Trophoblast cell (in vitro differentiated cells and primary cell): ENCODE measurements at regions not wholly inside any gene's neighbourhood (a gene's known extent, or its start where the extent isn't known, plus 50 kb on each side); places are given as distances from the start of the nearest gene placed in this dataset.
"Not testable (repeated sequence)": the region's sequence is repeated elsewhere in the genome, so short reads cannot be mapped to it uniquely, and the experiment has no call there.

ENCODE experiments used
- DNase-seq, 2 donors: peaks; one replicate each; pipeline ENCODE4 v3.0.0-alpha.2; 2016
- H2AFZ ChIP-seq: 2 replicates; pipeline ENCODE4 v1.6.1; 2013; ENCODE audit warnings: low read length, moderate library complexity, mild to moderate bottlenecking; ENCODE audit not compliant: insufficient read depth, poor library complexity
- H2AK5ac ChIP-seq: 2 replicates; pipeline ENCODE4 v1.6.1; 2013; ENCODE audit warnings: mild to moderate bottlenecking, low read length
- H2BK120ac ChIP-seq: 2 replicates; pipeline ENCODE4 v1.6.1; 2013; ENCODE audit warnings: low read length, mild to moderate bottlenecking, moderate library complexity; ENCODE audit not compliant: insufficient read depth, poor library complexity
- H2BK12ac ChIP-seq: 2 replicates; pipeline ENCODE4 v1.6.1; 2013; ENCODE audit warnings: mild to moderate bottlenecking, low read length, moderate library complexity
- H2BK5ac ChIP-seq: 2 replicates; pipeline ENCODE4 v1.6.1; 2013; ENCODE audit warnings: low read length, low read depth, moderate library complexity, mild to moderate bottlenecking; ENCODE audit not compliant: poor library complexity
- H3K14ac ChIP-seq: 2 replicates; pipeline ENCODE4 v1.6.1; 2013; ENCODE audit warnings: mild to moderate bottlenecking, low read length
- H3K18ac ChIP-seq: 2 replicates; pipeline ENCODE4 v1.6.1; 2013; ENCODE audit warnings: mild to moderate bottlenecking, low read length
- H3K23ac ChIP-seq: 2 replicates; pipeline ENCODE4 v1.6.1; 2013; ENCODE audit warnings: low read length
- H3K27ac ChIP-seq: 2 replicates; pipeline ENCODE4 v1.5.1; 2013; ENCODE audit warnings: low read depth, mild to moderate bottlenecking, inconsistent platforms, low read length, moderate library complexity
- H3K27me3 ChIP-seq: 2 replicates; pipeline ENCODE4 v1.6.1; 2013; ENCODE audit warnings: inconsistent platforms, mild to moderate bottlenecking, low read length, moderate library complexity; ENCODE audit not compliant: insufficient read depth
- H3K36me3 ChIP-seq, 2 experiments: 1 replicate in 1 of 2; 2 replicates in 1 of 2; pipeline ENCODE4 v1.6.1; 2013; ENCODE audit warnings: low read length in 2 of 2, mild to moderate bottlenecking in 2 of 2, moderate library complexity in 1 of 2; ENCODE audit not compliant: insufficient read depth in 2 of 2, control insufficient read depth in 1 of 2
- H3K4ac ChIP-seq: 2 replicates; pipeline ENCODE4 v1.6.1; 2013; ENCODE audit warnings: low read depth, mild to moderate bottlenecking, low read length, moderate library complexity
- H3K4me1 ChIP-seq, 2 experiments: 1 replicate in 1 of 2; 2 replicates in 1 of 2; pipeline ENCODE4 v1.6.1; 2013; ENCODE audit warnings: low read length in 2 of 2, mild to moderate bottlenecking in 2 of 2, moderate library complexity in 1 of 2; ENCODE audit not compliant: insufficient read depth in 2 of 2, control insufficient read depth in 1 of 2
- H3K4me2 ChIP-seq: 2 replicates; pipeline ENCODE4 v1.6.1; 2013; ENCODE audit warnings: inconsistent platforms, mild to moderate bottlenecking, low read length, moderate library complexity
- H3K4me3 ChIP-seq: 2 replicates; pipeline ENCODE4 v1.5.1; 2013; ENCODE audit warnings: mild to moderate bottlenecking, low read depth, low read length, inconsistent platforms
- H3K79me1 ChIP-seq: one replicate; pipeline ENCODE4 v1.6.1; 2013; ENCODE audit warnings: low read length
- H3K79me2 ChIP-seq: 2 replicates; pipeline ENCODE4 v1.6.1; 2013; ENCODE audit warnings: low read length, mild to moderate bottlenecking; ENCODE audit not compliant: control insufficient read depth, insufficient read depth, poor library complexity
- H3K9ac ChIP-seq: 2 replicates; pipeline ENCODE4 v1.6.1; 2013; ENCODE audit warnings: mild to moderate bottlenecking, low read length
- H3K9me3 ChIP-seq: 2 replicates; pipeline ENCODE4 v1.6.1; 2013; ENCODE audit warnings: low read depth, mild to moderate bottlenecking, control low read depth, inconsistent platforms, low read length; ENCODE audit not compliant: insufficient read depth
- H4K12ac ChIP-seq: 2 replicates; pipeline ENCODE4 v1.6.1; 2013; ENCODE audit warnings: low read depth, mild to moderate bottlenecking, low read length, moderate library complexity
- H4K8ac ChIP-seq: 2 replicates; pipeline ENCODE4 v1.6.1; 2013; ENCODE audit warnings: low read depth, mild to moderate bottlenecking, low read length, moderate library complexity
- H4K91ac ChIP-seq: one replicate; pipeline ENCODE4 v1.6.1; 2013; ENCODE audit warnings: low read depth, mild to moderate bottlenecking, low read length, moderate library complexity
- WGBS: extraction: QIAGEN DNeasy Blood & Tissue Kit; methylation state at CpG from one replicate; pipeline ENCODE4 v1.1.7; 2013; ENCODE audit warnings: missing lambda C conversion rate; ENCODE audit not compliant: insufficient read length, insufficient coverage; ENCODE audit errors: extremely low coverage; 5-methylcytosine and 5-hydroxymethylcytosine counted together

DNA sequence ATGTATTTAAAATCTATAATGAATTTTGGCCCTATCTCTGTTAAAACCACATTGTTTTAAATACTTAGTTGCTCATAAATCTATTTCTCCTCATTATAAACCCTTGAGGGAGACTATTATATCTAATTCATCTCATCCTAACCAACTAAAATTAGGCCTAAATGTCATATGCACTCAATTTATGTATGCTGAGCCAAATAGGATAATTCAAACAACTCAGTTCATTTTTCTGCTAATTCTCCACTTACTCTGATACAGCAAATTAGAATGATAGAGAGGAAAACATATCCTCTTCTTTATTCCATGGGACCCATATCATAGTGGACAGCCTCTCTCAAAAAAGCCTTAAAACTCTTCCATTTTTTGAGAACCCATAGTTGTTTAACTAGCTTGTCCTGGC lies 80.3 kb upstream of the TET2 start:
- DNase-seq, result no peak
- H3K14ac ChIP-seq, result no peak overlapping the region
- H3K36me3 ChIP-seq, result no peaks in the 10 kb centered on the region
- H3K9me3 ChIP-seq, result no peaks in the 10 kb centered on the region
- no peak overlapping the region for H2BK5ac ChIP-seq
- H2BK120ac ChIP-seq, result no peak overlapping the region
- no peak overlapping the region for H3K4me2 ChIP-seq
- H3K18ac ChIP-seq, result no peak overlapping the region
- H3K79me1 ChIP-seq, result no peaks in the 10 kb centered on the region
- H4K12ac ChIP-seq, result no peak overlapping the region
- H4K8ac ChIP-seq, result no peak overlapping the region
- no peak overlapping the region for H2AFZ ChIP-seq
- no peaks in the 10 kb centered on the region for H3K27me3 ChIP-seq
- no peak overlapping the region for H4K91ac ChIP-seq
- H2AK5ac ChIP-seq, result no peak overlapping the region
- no peak overlapping the region for H3K9ac ChIP-seq
- no peak overlapping the region for H3K27ac ChIP-seq
- H3K4me3 ChIP-seq, result no peak overlapping the region
- H3K4me1 ChIP-seq, result no peaks in the 10 kb centered on the region
- no peak overlapping the region for H2BK12ac ChIP-seq
- no peak overlapping the region for H3K4ac ChIP-seq
- H3K23ac ChIP-seq, result no peak overlapping the region
- H3K79me2 ChIP-seq, result no peaks in the 10 kb centered on the region

DNA sequence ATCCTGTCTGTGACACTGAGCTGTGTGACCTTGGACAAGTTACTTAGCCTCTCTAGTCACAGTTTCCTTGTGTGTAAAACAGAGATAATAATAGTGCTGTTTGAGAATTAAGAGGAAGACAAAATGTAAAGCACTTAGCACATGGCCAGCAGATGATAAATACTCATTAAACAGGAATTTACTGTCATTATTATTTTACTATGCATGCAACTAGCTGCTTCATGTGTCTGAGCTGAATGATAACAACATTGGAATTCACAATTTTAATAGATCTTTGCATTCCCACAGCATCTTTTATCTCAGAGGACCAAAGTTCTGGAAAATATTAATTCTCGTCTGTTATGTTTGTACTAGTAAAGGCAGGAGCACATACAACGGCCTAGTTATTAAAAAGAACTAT lies 79.2 kb upstream of the TET2 start:
- Histone ChIP-seq H3K27me3 (no peaks in the 10 kb centered on the region), H3K4me2 (no peak overlapping the region), H3K9me3 (no peaks in the 10 kb centered on the region), H2AFZ (no peak overlapping the region), H4K12ac (no peak overlapping the region), H3K23ac (no peak overlapping the region), H2BK5ac (no peak overlapping the region), H4K8ac (no peak overlapping the region), H4K91ac (no peak overlapping the region), H2BK12ac (no peak overlapping the region), H3K79me2 (no peaks in the 10 kb centered on the region), H3K9ac (no peak overlapping the region), H3K4me3 (no peak overlapping the region), H3K18ac (no peak overlapping the region), H2BK120ac (no peak overlapping the region), H3K14ac (no peak overlapping the region), H3K36me3 (no peaks in the 10 kb centered on the region), H3K27ac (no peak overlapping the region), H3K79me1 (no peaks in the 10 kb centered on the region), H3K4me1 (no peaks in the 10 kb centered on the region), H2AK5ac (no peak overlapping the region), H3K4ac (no peak overlapping the region)
- WGBS, result no CpG with 5 or more reads among the region's 2 CpGs
- no peak for DNase-seq

DNA sequence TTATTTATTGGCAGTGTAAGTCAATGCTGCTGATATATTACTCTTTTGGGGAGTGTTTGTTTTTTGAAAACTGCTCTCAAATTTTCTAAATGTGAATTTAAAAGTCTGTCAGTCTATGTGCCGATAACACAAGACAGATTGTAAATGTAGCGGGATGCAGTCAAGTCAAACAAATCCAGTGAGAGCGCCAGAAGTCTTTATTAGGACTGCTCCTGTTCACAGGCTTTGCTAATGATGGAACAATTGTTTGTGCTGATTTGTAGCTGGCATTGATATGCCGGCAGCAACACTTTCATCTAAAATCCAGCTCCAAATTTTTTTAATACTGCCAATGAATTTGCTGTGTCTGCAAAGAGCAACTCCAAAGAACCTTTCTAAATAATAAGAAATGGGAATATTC lies 78.7 kb upstream of the TET2 start:
- Histone ChIP-seq H3K27me3 (no peaks in the 10 kb centered on the region), H3K4ac (no peak overlapping the region), H3K27ac (no peak overlapping the region), H3K4me3 (no peak overlapping the region), H2BK12ac (no peak overlapping the region), H3K23ac (no peak overlapping the region), H2AK5ac (no peak overlapping the region), H4K8ac (no peak overlapping the region), H3K79me2 (no peaks in the 10 kb centered on the region), H2BK5ac (no peak overlapping the region), H3K36me3 (no peaks in the 10 kb centered on the region), H3K9ac (no peak overlapping the region), H4K91ac (no peak overlapping the region), H3K14ac (no peak overlapping the region), H3K18ac (no peak overlapping the region), H3K4me2 (no peak overlapping the region), H4K12ac (no peak overlapping the region), H2AFZ (no peak overlapping the region), H2BK120ac (no peak overlapping the region), H3K4me1 (no peaks in the 10 kb centered on the region), H3K9me3 (no peaks in the 10 kb centered on the region), H3K79me1 (no peaks in the 10 kb centered on the region)
- WGBS, result no CpG with 5 or more reads among the region's 4 CpGs
- no peak for DNase-seq

DNA sequence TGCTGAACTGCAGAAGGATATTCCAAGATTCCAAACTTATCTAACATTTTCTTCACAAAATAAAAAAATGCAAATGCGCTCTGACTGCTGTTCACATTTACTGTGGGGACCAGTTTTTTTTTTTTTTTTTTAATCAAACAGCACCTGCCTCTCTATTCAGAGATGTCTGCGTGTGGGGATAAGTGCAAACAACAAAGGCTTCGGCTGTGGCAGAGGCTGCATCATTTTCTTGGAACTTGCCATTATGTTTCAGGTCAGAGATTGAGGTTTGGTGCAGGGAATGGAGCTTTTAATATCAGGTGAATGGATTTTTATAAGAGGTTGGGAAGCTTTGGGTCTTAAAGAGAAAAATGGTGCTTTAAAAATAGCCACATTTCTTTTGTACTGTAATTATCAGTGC lies 78.2 kb upstream of the TET2 start:
- Histone ChIP-seq H3K4me1 (no peaks in the 10 kb centered on the region), H2BK5ac (no peak overlapping the region), H3K9ac (no peak overlapping the region), H3K4me2 (no peak overlapping the region), H3K79me1 (no peaks in the 10 kb centered on the region), H2AK5ac (no peak overlapping the region), H2BK12ac (no peak overlapping the region), H3K36me3 (no peaks in the 10 kb centered on the region), H3K79me2 (no peaks in the 10 kb centered on the region), H2BK120ac (no peak overlapping the region), H3K27me3 (no peaks in the 10 kb centered on the region), H4K12ac (no peak overlapping the region), H3K4me3 (no peak overlapping the region), H3K23ac (no peak overlapping the region), H3K4ac (no peak overlapping the region), H3K9me3 (no peaks in the 10 kb centered on the region), H3K27ac (no peak overlapping the region), H3K14ac (no peak overlapping the region), H4K91ac (no peak overlapping the region), H4K8ac (no peak overlapping the region), H2AFZ (no peak overlapping the region), H3K18ac (no peak overlapping the region)
- DNase-seq, result no peak
- WGBS, result no CpG with 5 or more reads among the region's 3 CpGs

DNA sequence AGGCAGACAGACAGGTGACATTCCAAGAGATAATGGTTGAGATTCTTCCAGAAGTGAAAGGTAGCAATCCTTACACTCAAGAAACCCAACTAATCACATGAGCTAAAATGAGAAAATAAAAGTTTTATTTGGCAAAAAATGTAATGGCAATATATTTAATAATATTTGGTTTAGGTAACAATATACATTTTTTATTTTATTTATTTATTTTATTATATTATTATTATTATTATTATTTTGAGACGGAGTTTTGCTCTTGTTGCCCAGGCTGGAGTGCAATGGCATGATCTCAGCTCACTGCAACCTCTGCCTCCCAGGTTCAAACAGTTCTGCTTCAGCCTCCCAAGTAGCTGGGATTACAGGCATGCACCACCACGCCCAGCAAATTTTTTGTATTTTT lies 74.6 kb upstream of the TET2 start:
- H3K79me2 ChIP-seq, H2BK12ac ChIP-seq, H3K79me1 ChIP-seq, H3K14ac ChIP-seq, H4K91ac ChIP-seq, H4K8ac ChIP-seq, H3K4me3 ChIP-seq, H3K36me3 ChIP-seq, H3K4me1 ChIP-seq, DNase-seq, H3K27ac ChIP-seq, H2BK120ac ChIP-seq, H3K23ac ChIP-seq, H2AFZ ChIP-seq, H2AK5ac ChIP-seq, H3K9ac ChIP-seq, H3K27me3 ChIP-seq, H3K4me2 ChIP-seq, H4K12ac ChIP-seq, H3K4ac ChIP-seq, H2BK5ac ChIP-seq, H3K18ac ChIP-seq, H3K9me3 ChIP-seq: not testable (repeated sequence)
- WGBS, result no CpG with 5 or more reads among the region's 2 CpGs
